CD4-positive, alpha-beta T cell (primary cell): ENCODE measurements at regions not wholly inside any gene's neighbourhood (a gene's known extent, or its start where the extent isn't known, plus 50 kb on each side); places are given as distances from the start of the nearest gene placed in this dataset.
"Not testable (repeated sequence)": the region's sequence is repeated elsewhere in the genome, so short reads cannot be mapped to it uniquely, and the experiment has no call there.

ENCODE experiments used
- ATAC-seq: fragments of 200-7000 bp; cut with Tn5 transposase; one replicate; pipeline ENCODE4 v1.10.0; 2022; ENCODE audit warnings: mild to moderate bottlenecking; ENCODE audit not compliant: poor library complexity
- CTCF ChIA-PET: fragments of 350-600 bp; sonication (Branson Sonifier 250); formaldehyde crosslinking; loops from one replicate; lab custom pipeline; 2021; ENCODE audit warnings: antibody characterized with exemption, inconsistent platforms; lab: Charles Lee
- POLR2A ChIA-PET: fragments of 350-600 bp; sonication (Branson Sonifier 250); formaldehyde crosslinking; loops from one replicate; lab custom pipeline; 2021; ENCODE audit warnings: antibody characterized with exemption, inconsistent platforms; lab: Charles Lee
- DNase-seq, 14 experiments: peaks; one replicate each; pipeline ENCODE4 v3.0.0-alpha.2; 2013 to 2020; ENCODE audit warnings: mixed read lengths in 2 of 14
- H3K27ac ChIP-seq, 2 donors: one replicate each; pipeline versions ENCODE4 v1.5.1 to v1.7.0; 2013; ENCODE audit warnings: low read length in 2 of 2, low read depth in 1 of 2, mild to moderate bottlenecking in 1 of 2
- H3K27me3 ChIP-seq, 2 experiments: 1 replicate in 1 of 2; 2 replicates in 1 of 2; pipeline versions ENCODE4 v1.6.1 to v1.7.0; 2013; ENCODE audit warnings: low read length in 2 of 2, control low read depth in 1 of 2, mild to moderate bottlenecking in 1 of 2, moderate library complexity in 1 of 2; ENCODE audit not compliant: insufficient read depth in 2 of 2, control insufficient read depth in 1 of 2
- H3K36me3 ChIP-seq: one replicate; pipeline ENCODE4 v1.6.1; 2013; ENCODE audit warnings: low read length, control low read depth; ENCODE audit not compliant: insufficient read depth
- H3K4me1 ChIP-seq: one replicate; pipeline ENCODE4 v1.6.1; 2013; ENCODE audit warnings: low read length, control low read depth; ENCODE audit not compliant: insufficient read depth
- H3K4me3 ChIP-seq: one replicate; pipeline ENCODE4 v1.5.1; 2013; ENCODE audit warnings: mild to moderate bottlenecking, low read length, moderate library complexity
- H3K9me3 ChIP-seq, 2 experiments: 1 replicate in 1 of 2; 2 replicates in 1 of 2; pipeline versions ENCODE4 v1.6.1 to v1.7.0; 2013; ENCODE audit warnings: low read length in 2 of 2, mild to moderate bottlenecking in 2 of 2, control low read depth in 1 of 2, moderate library complexity in 1 of 2; ENCODE audit not compliant: control insufficient read depth in 1 of 2, insufficient read depth in 1 of 2
- H3K27ac Mint-ChIP-seq: one replicate; pipeline ENCODE4 v1.8.0; 2020; ENCODE audit warnings: mixed read lengths
- H3K27me3 Mint-ChIP-seq: one replicate; pipeline ENCODE4 v1.8.0; 2021; ENCODE audit warnings: mixed read lengths
- H3K36me3 Mint-ChIP-seq: one replicate; pipeline ENCODE4 v1.8.0; 2021; ENCODE audit warnings: low read depth, mixed read lengths
- H3K4me1 Mint-ChIP-seq: one replicate; pipeline ENCODE4 v1.8.0; 2021; ENCODE audit warnings: low read depth, mixed read lengths
- H3K4me3 Mint-ChIP-seq: one replicate; pipeline ENCODE4 v1.8.0; 2020; ENCODE audit warnings: mild to moderate bottlenecking, mixed read lengths
- H3K9me3 Mint-ChIP-seq: one replicate; pipeline ENCODE4 v1.8.0; 2020; ENCODE audit warnings: mixed read lengths
- CTCF ChIP-seq: fragments of 200-600 bp; IDR thresholded peaks from one replicate; pipeline ENCODE4 v1.8.0; 2022; ENCODE audit warnings: antibody characterized with exemption, mild to moderate bottlenecking
- intact Hi-C, 2 experiments: fragments of 100-400 bp; cut with DNase I in 1 of 2; cut with micrococcal nuclease in 1 of 2; formaldehyde crosslinking; loops; one replicate each; pipeline versions ENCODE4 v1.15.1 to v1.9.0; 2023 to 2025; cut with DNase I, micrococcal nuclease

- Mint-ChIP-seq H3K4me1 (no peaks in the 10 kb centered on the region), H3K36me3 (no peaks in the 10 kb centered on the region), H3K27ac (no peak overlapping the region), H3K9me3 (peaks cover 4% of the 10 kb centered on the region), H3K27me3 (no peaks in the 10 kb centered on the region), H3K4me3 (no peak overlapping the region)
- ATAC-seq = no peak
- Histone ChIP-seq H3K36me3 (no peaks in the 10 kb centered on the region), H3K9me3 (peaks cover 0 to 1% of the 10 kb centered on the region in 2 experiments), H3K27me3 (no peaks in the 10 kb centered on the region), H3K4me3 (no peak overlapping the region), H3K27ac (no peak overlapping the region), H3K4me1 (no peaks in the 10 kb centered on the region)
- ChIA-PET CTCF (no interaction called here), POLR2A (no interaction called here)
- no peak for TF ChIP-seq CTCF
- DNase-seq = no peak
- intact Hi-C loops = no loop called here
These were observed 1332.6 kb downstream of the EPHA7 start for GRCh38 chr6:92086750-92087149.

GRCh38 chr6:92083914-92084313 is 1335.4 kb downstream of the EPHA7 start:
- H3K27ac ChIP-seq, intact Hi-C loops, ATAC-seq, H3K27me3 Mint-ChIP-seq, H3K4me3 Mint-ChIP-seq, H3K4me3 ChIP-seq, H3K27me3 ChIP-seq, H3K9me3 ChIP-seq, DNase-seq, CTCF ChIA-PET, H3K4me1 ChIP-seq, H3K36me3 Mint-ChIP-seq, H3K9me3 Mint-ChIP-seq, H3K4me1 Mint-ChIP-seq, H3K36me3 ChIP-seq, H3K27ac Mint-ChIP-seq: not testable (repeated sequence)
- POLR2A ChIA-PET = interaction anchor here (0.6 kb wide), 1 partner anchor 192 kb away, joined by 3 read pairs; no protein-coding TSS in a partner anchor

- peaks cover 4% of the 10 kb centered on the region for H3K9me3 Mint-ChIP-seq
- no peak for ATAC-seq
- POLR2A ChIA-PET = no interaction called here
These were observed 1347.0 kb downstream of the EPHA7 start for GRCh38 chr6:92072387-92072786.

More at GRCh38 chr6:92072387-92072786, 1347.0 kb downstream of the EPHA7 start:
- H3K36me3 ChIP-seq = no peaks in the 10 kb centered on the region
- no peak overlapping the region for H3K4me3 ChIP-seq
- no peak overlapping the region for H3K27ac Mint-ChIP-seq
- H3K27me3 Mint-ChIP-seq = no peaks in the 10 kb centered on the region
- no peak overlapping the region for H3K27ac ChIP-seq
- H3K4me3 Mint-ChIP-seq = no peak overlapping the region
- intact Hi-C loops = no loop called here
- no peaks in the 10 kb centered on the region for H3K4me1 ChIP-seq
- H3K36me3 Mint-ChIP-seq = no peaks in the 10 kb centered on the region
- no peaks in the 10 kb centered on the region for H3K4me1 Mint-ChIP-seq
- H3K9me3 ChIP-seq = no peaks in the 10 kb centered on the region
- H3K27me3 ChIP-seq = no peaks in the 10 kb centered on the region
- DNase-seq = no peak
- TF ChIP-seq CTCF = no peak
- CTCF ChIA-PET = no interaction called here
